Spleen (tissue), 11 donors: ENCODE measurements at regions not wholly inside any gene's neighbourhood (a gene's known extent, or its start where the extent isn't known, plus 50 kb on each side); places are given as distances from the start of the nearest gene placed in this dataset.

Experiments used
- DNase-seq: peaks from one replicate; pipeline ENCODE4 v3.0.0-alpha.2; 2020
- H3K27ac ChIP-seq, 8 donors: fragments of 200-600 bp; sonication (generic) in 7 of 8; 1 replicate in 4 of 8; 2 replicates in 4 of 8; pipeline versions ENCODE4 v1.5.0 to v1.8.0; 2016 to 2021; ENCODE audit warnings: inconsistent platforms in 4 of 8, mild to moderate bottlenecking in 4 of 8, moderate library complexity in 1 of 8
- H3K27me3 ChIP-seq, 7 donors: fragments of 200-600 bp; sonication (generic) in 6 of 7; replicated peaks in 1 of 7; 1 replicate in 4 of 7; 2 replicates in 3 of 7; pipeline versions ENCODE4 v1.5.0 to v1.8.0; 2016 to 2021; ENCODE audit warnings: inconsistent platforms in 3 of 7, mild to moderate bottlenecking in 1 of 7
- H3K36me3 ChIP-seq, 6 donors: fragments of 200-600 bp; sonication (generic) in 5 of 6; 1 replicate in 4 of 6; 2 replicates in 2 of 6; pipeline versions ENCODE4 v1.5.0 to v1.8.0; 2016 to 2021; ENCODE audit warnings: inconsistent platforms in 2 of 6
- H3K4me1 ChIP-seq, 6 donors: fragments of 200-600 bp; sonication (generic) in 5 of 6; 1 replicate in 3 of 6; 2 replicates in 3 of 6; pipeline versions ENCODE4 v1.5.0 to v1.8.0; 2016 to 2021; ENCODE audit warnings: inconsistent platforms in 3 of 6
- H3K4me3 ChIP-seq, 8 donors: fragments of 200-600 bp; sonication (generic) in 7 of 8; 1 replicate in 4 of 8; 2 replicates in 4 of 8; pipeline versions ENCODE4 v1.5.0 to v1.8.0; 2016 to 2021; ENCODE audit warnings: inconsistent platforms in 4 of 8, mild to moderate bottlenecking in 4 of 8, moderate library complexity in 2 of 8
- H3K9me3 ChIP-seq, 8 donors: fragments of 200-600 bp; sonication (generic) in 7 of 8; 1 replicate in 4 of 8; 2 replicates in 4 of 8; pipeline versions ENCODE4 v1.5.0 to v1.8.0; 2016 to 2021; ENCODE audit warnings: inconsistent platforms in 4 of 8
- POLR2A ChIP-seq, 3 donors: fragments of 450-650 bp; IDR thresholded peaks; one replicate each; pipeline ENCODE4 v1.5.1; 2017; ENCODE audit warnings: antibody characterized with exemption in 3 of 3, mild to moderate bottlenecking in 1 of 3
- POLR2AphosphoS5 ChIP-seq, 3 donors: sonication (generic); formaldehyde crosslinking; IDR thresholded peaks; one replicate each; pipeline ENCODE4 v1.5.1; 2017; ENCODE audit warnings: antibody characterized with exemption in 3 of 3
- WGBS, 5 donors: extraction: QIAGEN DNeasy Blood & Tissue Kit in 3 of 5; methylation state at CpG; one replicate each; pipeline versions ENCODE4 v1.1.5 to v1.1.7; 2013 to 2018; 5-methylcytosine and 5-hydroxymethylcytosine counted together
- intact Hi-C: fragments of 100-400 bp; cut with DNase I; formaldehyde crosslinking; loops from one replicate; pipeline ENCODE4 v1.15.0; 2023; ENCODE audit warnings: low total_unique reads
- TF ChIP-seq, protein P1 (sequence below), 11 experiments: fragments of 200-600 bp in 7 of 11; fragments of 450-650 bp in 4 of 11; sonication (generic) in 4 of 11; IDR thresholded peaks in 8 of 11; conservative IDR thresholded peaks in 3 of 11; 1 replicate in 7 of 11; 2 replicates in 4 of 11; pipeline versions ENCODE4 v1.4.0 to v1.8.0; 2016 to 2021; ENCODE audit warnings: antibody characterized with exemption in 11 of 11, inconsistent platforms in 4 of 11, mild to moderate bottlenecking in 1 of 11
- donor health status: healthy with polysubstance abuse.
- donor health status: DM: no; HTN: no; CAD: no; lungs with moderate emphysema.
- donor health status: DM: no; HTN: no; CAD: no.
- donor health status: Bipolar disorder and iron deficiency.
- donor health status: healthy.
- donor health status: DM: no; HTN: no; CAD: no.
- donor health status: DM: yes; HTN: yes; CAD: no.

- no peak overlapping the region for H3K27ac ChIP-seq
- TF ChIP-seq POLR2A (IDR thresholded peaks at IDR 0.05) (no peak), POLR2AphosphoS5 (IDR thresholded peaks at IDR 0.05) (no peak)
- TF ChIP-seq, protein P1, sequence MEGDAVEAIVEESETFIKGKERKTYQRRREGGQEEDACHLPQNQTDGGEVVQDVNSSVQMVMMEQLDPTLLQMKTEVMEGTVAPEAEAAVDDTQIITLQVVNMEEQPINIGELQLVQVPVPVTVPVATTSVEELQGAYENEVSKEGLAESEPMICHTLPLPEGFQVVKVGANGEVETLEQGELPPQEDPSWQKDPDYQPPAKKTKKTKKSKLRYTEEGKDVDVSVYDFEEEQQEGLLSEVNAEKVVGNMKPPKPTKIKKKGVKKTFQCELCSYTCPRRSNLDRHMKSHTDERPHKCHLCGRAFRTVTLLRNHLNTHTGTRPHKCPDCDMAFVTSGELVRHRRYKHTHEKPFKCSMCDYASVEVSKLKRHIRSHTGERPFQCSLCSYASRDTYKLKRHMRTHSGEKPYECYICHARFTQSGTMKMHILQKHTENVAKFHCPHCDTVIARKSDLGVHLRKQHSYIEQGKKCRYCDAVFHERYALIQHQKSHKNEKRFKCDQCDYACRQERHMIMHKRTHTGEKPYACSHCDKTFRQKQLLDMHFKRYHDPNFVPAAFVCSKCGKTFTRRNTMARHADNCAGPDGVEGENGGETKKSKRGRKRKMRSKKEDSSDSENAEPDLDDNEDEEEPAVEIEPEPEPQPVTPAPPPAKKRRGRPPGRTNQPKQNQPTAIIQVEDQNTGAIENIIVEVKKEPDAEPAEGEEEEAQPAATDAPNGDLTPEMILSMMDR (IDR thresholded peaks at IDR 0.05 in 8 of 11, conservative IDR thresholded peaks at IDR 0.05 in 3 of 11) = no peak
- no peaks in the 10 kb centered on the region for H3K36me3 ChIP-seq
- peaks cover 0 to 22% (median 8%) of the 10 kb centered on the region in 8 donors for H3K9me3 ChIP-seq
- DNase-seq = no peak
- H3K4me3 ChIP-seq = no peak overlapping the region
- 34 to 61% (median 59%) methylated on average over 2 of the region's 2 CpGs for WGBS, 5 donors
- no peaks in the 10 kb centered on the region for H3K27me3 ChIP-seq
- intact Hi-C loops = no loop called here
- no peaks in the 10 kb centered on the region for H3K4me1 ChIP-seq
Measured at GRCh38 chr3:76222201-76222600, 436.9 kb upstream of the ZNF717 start.

DNA sequence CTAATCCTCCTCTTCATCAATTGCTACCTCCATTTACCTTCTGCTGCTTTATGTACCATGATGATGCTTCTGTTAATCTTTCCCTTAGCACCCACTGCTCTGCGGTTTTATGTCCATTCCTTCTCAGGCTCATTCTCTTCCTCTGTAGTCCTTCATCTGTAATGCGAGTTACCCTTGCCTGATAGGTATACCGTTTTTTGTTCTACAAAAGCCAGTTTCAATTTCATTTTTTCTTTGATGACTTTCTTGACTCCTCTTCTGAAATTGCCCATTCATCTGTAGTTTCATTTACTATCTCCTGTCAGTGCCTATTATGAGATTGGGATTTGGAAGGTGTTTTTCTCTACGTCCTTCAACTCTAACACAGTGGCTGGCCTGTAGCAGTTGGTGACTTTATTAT lies 445.9 kb upstream of the ZNF717 start:
- no peaks in the 10 kb centered on the region for H3K4me1 ChIP-seq
- DNase-seq = no peak
- 84 to 93% (median 86%) methylated on average over 4 of the region's 4 CpGs for WGBS, 5 donors
- intact Hi-C loops = no loop called here
- H3K9me3 ChIP-seq = no peaks in the 10 kb centered on the region
- H3K4me3 ChIP-seq = no peak overlapping the region
- no peaks in the 10 kb centered on the region for H3K36me3 ChIP-seq
- TF ChIP-seq POLR2A (IDR thresholded peaks at IDR 0.05) = no peak
- H3K27me3 ChIP-seq = no peaks in the 10 kb centered on the region
- no peak overlapping the region for H3K27ac ChIP-seq

- TF ChIP-seq POLR2A (IDR thresholded peaks at IDR 0.05) (no peak), POLR2AphosphoS5 (IDR thresholded peaks at IDR 0.05) (no peak)
- TF ChIP-seq, protein P1 (IDR thresholded peaks at IDR 0.05 in 8 of 11, conservative IDR thresholded peaks at IDR 0.05 in 3 of 11) = no peak
- intact Hi-C loops = no loop called here
- 78 to 85% (median 83%) methylated on average over 17 of the region's 17 CpGs for WGBS, 5 donors
- no peaks in the 10 kb centered on the region for H3K27me3 ChIP-seq
- H3K4me1 ChIP-seq = no peaks in the 10 kb centered on the region
- H3K4me3 ChIP-seq = no peak overlapping the region
- no peak for DNase-seq
- H3K36me3 ChIP-seq = no peaks in the 10 kb centered on the region
- no peak overlapping the region for H3K27ac ChIP-seq
- H3K9me3 ChIP-seq = peaks cover 0 to 24% (median 3%) of the 10 kb centered on the region in 8 donors
Measured at GRCh38 chr3:76242886-76243753, 457.8 kb upstream of the ZNF717 start.

DNA sequence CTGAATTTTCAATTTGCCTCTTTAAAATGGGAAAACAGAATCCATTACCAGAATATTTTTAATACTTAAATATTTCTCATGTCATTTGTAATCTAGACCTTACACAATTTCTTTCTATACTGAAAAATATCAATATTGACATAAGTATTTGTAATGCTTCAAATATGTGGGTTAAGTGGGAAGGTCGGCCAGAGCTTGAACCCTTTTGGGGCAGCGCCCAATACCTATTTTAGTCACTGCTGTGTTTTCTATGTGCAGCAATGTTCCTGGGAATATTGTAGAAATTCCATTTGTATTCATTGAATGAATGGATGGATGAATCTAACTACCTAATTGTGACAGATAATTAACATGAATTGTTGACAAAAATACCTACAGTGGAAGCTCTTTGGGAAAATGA lies 459.7 kb upstream of the ZNF717 start:
- Histone ChIP-seq H3K4me3 (no peak overlapping the region), H3K27ac (no peak overlapping the region), H3K27me3 (no peaks in the 10 kb centered on the region), H3K36me3 (no peaks in the 10 kb centered on the region), H3K9me3 (peaks cover 0 to 16% (median 2%) of the 10 kb centered on the region in 8 donors), H3K4me1 (no peaks in the 10 kb centered on the region)
- 84 to 90% (median 88%) methylated on average over 2 of the region's 2 CpGs for WGBS, 5 donors
- DNase-seq = no peak
- TF ChIP-seq, protein P1 (IDR thresholded peaks at IDR 0.05 in 8 of 11, conservative IDR thresholded peaks at IDR 0.05 in 3 of 11) = no peak
- TF ChIP-seq POLR2AphosphoS5 (IDR thresholded peaks at IDR 0.05) (no peak), POLR2A (IDR thresholded peaks at IDR 0.05) (no peak)
- intact Hi-C loops = no loop called here
